ENCODE measurements at regions not wholly inside any gene's neighbourhood (a gene's known extent, or its start where the extent isn't known, plus 50 kb on each side); places are given as distances from the start of the nearest gene placed in this dataset.

- Mint-ChIP-seq H3K4me1 (ENCODE audit: low read depth, unreplicated experiment) (peaks cover 4% of the 10 kb centered on the region), H3K4me3 (ENCODE audit: unreplicated experiment) (no peak overlapping the region), H3K36me3 (ENCODE audit: low read depth, unreplicated experiment) (no peaks in the 10 kb centered on the region), H3K27ac (ENCODE audit: unreplicated experiment) (no peak overlapping the region), H3K9me3 (ENCODE audit: unreplicated experiment) (no peaks in the 10 kb centered on the region), H3K27me3 (ENCODE audit: low read depth, unreplicated experiment) (peaks cover 33% of the 10 kb centered on the region)
- Histone ChIP-seq H3K79me2 (ENCODE audit: insufficient read depth, low read length) (no peaks in the 10 kb centered on the region), H3K9ac (ENCODE audit: low read length) (no peak overlapping the region), H3K27ac (ENCODE audit: low read depth, low read length) (no peak overlapping the region), H3K27me3 (ENCODE audit: insufficient read depth, low read length) (no peaks in the 10 kb centered on the region), H4K20me1 (ENCODE audit: insufficient read depth, low read length) (no peaks in the 10 kb centered on the region), H3K4me2 (ENCODE audit: low read length) (no peak overlapping the region), H2AFZ (ENCODE audit: low read depth, low read length) (no peak overlapping the region), H3K36me3 (ENCODE audit: insufficient read depth, low read length) (no peaks in the 10 kb centered on the region), H3K4me1 (ENCODE audit: insufficient read depth, low read length) (no peaks in the 10 kb centered on the region), H3K9me3 (ENCODE audit: insufficient read depth, low read depth, low read length) (no peaks in the 10 kb centered on the region), H3K4me3 (ENCODE audit: insufficient read depth, low read depth, low read length) (no peak overlapping the region)
- no peak for DNase-seq (ENCODE audit: low read depth)
- TF ChIP-seq EZH2 (IDR thresholded peaks at IDR 0.05; ENCODE audit: insufficient read depth, low read length) (no peak), CTCF (IDR thresholded peaks at IDR 0.05; ENCODE audit: insufficient read depth, low read depth, low read length) (no peak)
- FAIRE-seq = no peak
Measured at GRCh38 chr16:9446471-9447194, 355.2 kb downstream of the HAPSTR1 start.

- Mint-ChIP-seq H3K9me3 (ENCODE audit: unreplicated experiment) (no peaks in the 10 kb centered on the region), H3K36me3 (ENCODE audit: low read depth, unreplicated experiment) (no peaks in the 10 kb centered on the region), H3K27me3 (ENCODE audit: low read depth, unreplicated experiment) (peaks cover 28% of the 10 kb centered on the region), H3K27ac (ENCODE audit: unreplicated experiment) (no peak overlapping the region), H3K4me1 (ENCODE audit: low read depth, unreplicated experiment) (peaks cover 4% of the 10 kb centered on the region), H3K4me3 (ENCODE audit: unreplicated experiment) (no peak overlapping the region)
- Histone ChIP-seq H3K27me3 (ENCODE audit: insufficient read depth, low read length) (no peaks in the 10 kb centered on the region), H2AFZ (ENCODE audit: low read depth, low read length) (no peak overlapping the region), H3K9me3 (ENCODE audit: insufficient read depth, low read depth, low read length) (no peaks in the 10 kb centered on the region), H3K4me3 (ENCODE audit: insufficient read depth, low read depth, low read length) (no peak overlapping the region), H3K4me2 (ENCODE audit: low read length) (no peak overlapping the region), H3K79me2 (ENCODE audit: insufficient read depth, low read length) (no peaks in the 10 kb centered on the region), H3K36me3 (ENCODE audit: insufficient read depth, low read length) (no peaks in the 10 kb centered on the region), H4K20me1 (ENCODE audit: insufficient read depth, low read length) (no peaks in the 10 kb centered on the region), H3K4me1 (ENCODE audit: insufficient read depth, low read length) (no peaks in the 10 kb centered on the region), H3K9ac (ENCODE audit: low read length) (no peak overlapping the region), H3K27ac (ENCODE audit: low read depth, low read length) (no peak overlapping the region)
- TF ChIP-seq EZH2 (IDR thresholded peaks at IDR 0.05; ENCODE audit: insufficient read depth, low read length) (no peak), CTCF (IDR thresholded peaks at IDR 0.05; ENCODE audit: insufficient read depth, low read depth, low read length) (no peak)
- no peak for DNase-seq (ENCODE audit: low read depth)
- no peak for FAIRE-seq
Measured at GRCh38 chr16:9447195-9447551, 355.7 kb downstream of the HAPSTR1 start.

- no peaks in the 10 kb centered on the region for H3K36me3 Mint-ChIP-seq (ENCODE audit: low read depth, unreplicated experiment)
- peaks cover 4% of the 10 kb centered on the region for H3K4me1 Mint-ChIP-seq (ENCODE audit: low read depth, unreplicated experiment)
- H4K20me1 ChIP-seq (ENCODE audit: insufficient read depth, low read length) = no peaks in the 10 kb centered on the region
- peaks cover 22% of the 10 kb centered on the region for H3K27me3 Mint-ChIP-seq (ENCODE audit: low read depth, unreplicated experiment)
- no peak overlapping the region for H2AFZ ChIP-seq (ENCODE audit: low read depth, low read length)
- no peak for FAIRE-seq
- no peak overlapping the region for H3K27ac ChIP-seq (ENCODE audit: low read depth, low read length)
- no peaks in the 10 kb centered on the region for H3K9me3 ChIP-seq (ENCODE audit: insufficient read depth, low read depth, low read length)
- no peak overlapping the region for H3K4me3 Mint-ChIP-seq (ENCODE audit: unreplicated experiment)
- H3K79me2 ChIP-seq (ENCODE audit: insufficient read depth, low read length) = no peaks in the 10 kb centered on the region
- no peak overlapping the region for H3K9ac ChIP-seq (ENCODE audit: low read length)
- no peaks in the 10 kb centered on the region for H3K36me3 ChIP-seq (ENCODE audit: insufficient read depth, low read length)
- no peak overlapping the region for H3K4me3 ChIP-seq (ENCODE audit: insufficient read depth, low read depth, low read length)
- TF ChIP-seq EZH2 (IDR thresholded peaks at IDR 0.05; ENCODE audit: insufficient read depth, low read length) (no peak), CTCF (IDR thresholded peaks at IDR 0.05; ENCODE audit: insufficient read depth, low read depth, low read length) (no peak)
- no peak overlapping the region for H3K27ac Mint-ChIP-seq (ENCODE audit: unreplicated experiment)
- no peaks in the 10 kb centered on the region for H3K4me1 ChIP-seq (ENCODE audit: insufficient read depth, low read length)
- no peaks in the 10 kb centered on the region for H3K9me3 Mint-ChIP-seq (ENCODE audit: unreplicated experiment)
- H3K27me3 ChIP-seq (ENCODE audit: insufficient read depth, low read length) = no peaks in the 10 kb centered on the region
- DNase-seq (ENCODE audit: low read depth) = no peak
- no peak overlapping the region for H3K4me2 ChIP-seq (ENCODE audit: low read length)
Measured at GRCh38 chr16:9447699-9448098, 356.3 kb downstream of the HAPSTR1 start.
